K562 (cell line): ENCODE measurements at regions not wholly inside any gene's neighbourhood (a gene's known extent, or its start where the extent isn't known, plus 50 kb on each side); places are given as distances from the start of the nearest gene placed in this dataset.

ENCODE experiments used
- ATAC-seq: fragments of 200-7000 bp; cut with Tn5 transposase; 3 replicates; pipeline ENCODE4 v1.9.1; 2020; ENCODE audit warnings: moderate library complexity
- BruUV-seq: library from RNA; stranded (reverse); fragments of 400-500 nt; replicated peaks from 2 replicates; lab custom pipeline; 2021; lab: Mats Ljungman, UMichigan
- CTCF ChIA-PET: fragments of 300-600 bp; formaldehyde crosslinking; extraction: SDS; loops from one replicate; lab custom pipeline; 2021; ENCODE audit warnings: low intra/inter-chr PET ratio; lab: Yijun Ruan, JAX
- POLR2A ChIA-PET: fragments of 300-600, 350-650 bp; sonication (Branson Sonifier 250); formaldehyde crosslinking; extraction: SDS; loops from one replicate; lab custom pipeline; 2021; ENCODE audit warnings: antibody characterized with exemption, inconsistent platforms; lab: Yijun Ruan, JAX
- DNase-seq, 4 experiments: peaks; one replicate each; pipeline versions ENCODE4 v3.0.0 to v3.0.0-alpha.2; 2011 to 2018; ENCODE audit warnings: low spot score in 3 of 4, mixed read lengths in 3 of 4; ENCODE audit errors: extremely low read depth in 1 of 4
- FAIRE-seq: peaks from 2 replicates; lab custom pipeline; 2011; peaks lifted over from hg19 to GRCh38; lab: Jason Lieb, UNC
- H2AFZ ChIP-seq: 2 replicates; pipeline ENCODE4 v1.6.0; 2011; ENCODE audit warnings: low read depth, low read length, control low read depth, inconsistent platforms
- H3K27ac ChIP-seq: fragments of 200-600 bp; 3 replicates; pipeline ENCODE4 v1.8.0; 2011; ENCODE audit warnings: low read depth, mild to moderate bottlenecking, control low read depth, inconsistent platforms, low read length, moderate library complexity, mixed read lengths; ENCODE audit errors: extremely low read depth
- H3K27me3 ChIP-seq, 2 experiments: fragments of 300-600 bp in 1 of 2; 2 replicates in 1 of 2; 3 replicates in 1 of 2; pipeline versions ENCODE4 v1.6.0 to v1.8.0; 2011; ENCODE audit warnings: inconsistent platforms in 2 of 2, low read length in 2 of 2, mild to moderate bottlenecking in 1 of 2, mixed read lengths in 1 of 2, moderate library complexity in 1 of 2; ENCODE audit not compliant: control insufficient read depth in 2 of 2, insufficient read depth in 2 of 2
- H3K36me3 ChIP-seq: fragments of 300-600 bp; 3 replicates; pipeline ENCODE4 v1.8.0; 2011; ENCODE audit warnings: mild to moderate bottlenecking, low read length, inconsistent platforms; ENCODE audit not compliant: control insufficient read depth, insufficient read depth
- H3K4me1 ChIP-seq, 2 experiments: fragments of 200-600 bp in 1 of 2; replicated peaks in 1 of 2; 2 replicates in 1 of 2; 3 replicates in 1 of 2; pipeline versions ENCODE4 v1.5.1 to v1.8.0; 2011; ENCODE audit warnings: inconsistent platforms in 2 of 2, low read length in 2 of 2, mild to moderate bottlenecking in 1 of 2, mixed read lengths in 1 of 2, moderate library complexity in 1 of 2; ENCODE audit not compliant: control insufficient read depth in 2 of 2, insufficient read depth in 2 of 2
- H3K4me2 ChIP-seq: 2 replicates; pipeline ENCODE4 v1.6.1; 2011; ENCODE audit warnings: low read length, control low read depth, inconsistent platforms, mixed read lengths; ENCODE audit not compliant: insufficient read depth
- H3K4me3 ChIP-seq: fragments of 200-600 bp; sonication (generic), shearing (Covaris generic); 2 replicates; pipeline ENCODE4 v1.5.1; 2016; ENCODE audit warnings: control low read depth, inconsistent platforms
- H3K79me2 ChIP-seq: fragments of 200-600 bp; 3 replicates; pipeline ENCODE4 v1.8.0; 2011; ENCODE audit warnings: low read length, inconsistent platforms; ENCODE audit not compliant: control insufficient read depth, insufficient read depth
- H3K9ac ChIP-seq, 2 experiments: 2 replicates each; pipeline versions ENCODE4 v1.6.0 to v1.6.1; 2011; ENCODE audit warnings: low read depth in 2 of 2, low read length in 2 of 2, control low read depth in 1 of 2, inconsistent platforms in 1 of 2, mild to moderate bottlenecking in 1 of 2, mixed read lengths in 1 of 2; ENCODE audit not compliant: insufficient read depth in 1 of 2
- H3K9me1 ChIP-seq: one replicate; pipeline ENCODE4 v1.6.0; 2011; ENCODE audit warnings: inconsistent platforms, mild to moderate bottlenecking, low read length, moderate library complexity; ENCODE audit not compliant: control insufficient read depth, insufficient read depth
- H3K9me3 ChIP-seq: replicated peaks from 2 replicates; pipeline ENCODE4 v1.5.1; 2011; ENCODE audit warnings: low read depth, low read length, inconsistent platforms; ENCODE audit not compliant: control insufficient read depth, insufficient read depth
- H4K20me1 ChIP-seq: replicated peaks from 2 replicates; pipeline ENCODE4 v1.6.1; 2011; ENCODE audit warnings: low read length, inconsistent platforms, mixed read lengths; ENCODE audit not compliant: control insufficient read depth, insufficient read depth
- ARID2 ChIP-seq: fragments of 450-650 bp; IDR thresholded peaks from 2 replicates; pipeline ENCODE4 v1.6.1; 2017; ENCODE audit warnings: antibody characterized with exemption, mild to moderate bottlenecking
- ARID3A ChIP-seq: IDR thresholded peaks from 2 replicates; pipeline ENCODE4 v1.6.1; 2012; ENCODE audit warnings: low read depth, low read length, improper control_type of control experiment, borderline replicate concordance
- CREM ChIP-seq: IDR thresholded peaks from 2 replicates; pipeline ENCODE4 v1.6.1; 2014; ENCODE audit warnings: antibody characterized with exemption, low read depth
- EZH2 ChIP-seq: IDR thresholded peaks from 2 replicates; pipeline ENCODE4 v1.6.1; 2012; ENCODE audit warnings: low read depth, mild to moderate bottlenecking, inconsistent platforms, low read length, borderline replicate concordance
- NUFIP1 ChIP-seq: fragments of 450-650 bp; IDR thresholded peaks from 2 replicates; pipeline ENCODE4 v1.6.1; 2018; ENCODE audit not compliant: partially characterized antibody
- TAF7 ChIP-seq: fragments of 450-650 bp; IDR thresholded peaks from 2 replicates; pipeline ENCODE4 v1.6.1; 2016; ENCODE audit warnings: missing genetic modification characterization, missing compliant biosample characterization
- TBP ChIP-seq: optimal IDR thresholded peaks from 2 replicates; pipeline ENCODE3; 2011; ENCODE audit warnings: low read depth, low read length, improper control_type of control experiment
- ZNF551 ChIP-seq: fragments of 250-450 bp; sonication (Bioruptor Pico); IDR thresholded peaks from 2 replicates; pipeline ENCODE4 v1.5.0; 2021; ENCODE audit warnings: mild to moderate bottlenecking, moderate library complexity
- WGBS: fragments of 100-300 bp; shearing (Covaris generic); methylation state at CpG from one replicate; pipeline ENCODE4 v1.1.6; 2016; ENCODE audit warnings: low coverage, mixed read lengths; ENCODE audit not compliant: insufficient coverage; ENCODE audit errors: missing lambda C conversion rate; 5-methylcytosine and 5-hydroxymethylcytosine counted together
- in situ Hi-C: fragments of 300-500 bp; cut with MboI; formaldehyde crosslinking; loops from 4 replicates; pipeline ENCODE4 v1.15.0; 2018; ENCODE audit warnings: inconsistent platforms, mixed read lengths
- intact Hi-C: fragments of 100-400 bp; cut with micrococcal nuclease; formaldehyde crosslinking; loops from 2 replicates; pipeline ENCODE4 v1.14.2; 2022

GRCh38 chr20:11453430-11453829 is 464.3 kb upstream of the BTBD3 start:
- no peaks in the 10 kb centered on the region for H3K36me3 ChIP-seq
- H2AFZ ChIP-seq, result no peak overlapping the region
- BruUV-seq, result no TSS peak
- in situ Hi-C loops, result no loop called here
- WGBS, result 0% methylated on average over 2 of the region's 2 CpGs
- no peaks in the 10 kb centered on the region for H3K27me3 ChIP-seq
- H3K9me3 ChIP-seq, result no peaks in the 10 kb centered on the region
- H3K79me2 ChIP-seq, result no peaks in the 10 kb centered on the region
- no peaks in the 10 kb centered on the region for H3K4me1 ChIP-seq
- FAIRE-seq, result no peak
- DNase-seq, result no peak
- H3K9ac ChIP-seq, result no peak overlapping the region
- no peak overlapping the region for H3K4me3 ChIP-seq
- H4K20me1 ChIP-seq, result no peaks in the 10 kb centered on the region
- POLR2A ChIA-PET, result no interaction called here
- no peak overlapping the region for H3K27ac ChIP-seq
- ATAC-seq, result no peak
- no peaks in the 10 kb centered on the region for H3K9me1 ChIP-seq
- TF ChIP-seq ARID2 (no peak), TAF7 (tag) (no peak), ARID3A (no peak), CREM (no peak), EZH2 (no peak), ZNF551 (CRISPR knock-in tag) (no peak), NUFIP1 (no peak), TBP (no peak)
- intact Hi-C loops, result no loop called here
- CTCF ChIA-PET, result no interaction called here
- H3K4me2 ChIP-seq, result no peak overlapping the region
